Stimulated activated memory B cell treated with anti-CD40 and anti-IgM and Interleukin-4, amounts not matched to agents 10 μg/mL and 1 μg/mL and 100 μg/mL, for 72 hours (primary cell): ENCODE measurements at regions not wholly inside any gene's neighbourhood (a gene's known extent, or its start where the extent isn't known, plus 50 kb on each side); places are given as distances from the start of the nearest gene placed in this dataset.

Experiments used
- ATAC-seq: fragments of 150-1000 bp; cut with Tn5 transposase; 2 replicates; pipeline ENCODE4 v1.10.0; 2021
- H3K27ac Mint-ChIP-seq: one replicate; pipeline ENCODE4 v1.8.0; 2022; ENCODE audit warnings: mild to moderate bottlenecking, mixed read lengths
- H3K27me3 Mint-ChIP-seq: one replicate; pipeline ENCODE4 v1.8.0; 2022; ENCODE audit warnings: mixed read lengths
- H3K36me3 Mint-ChIP-seq: one replicate; pipeline ENCODE4 v1.8.0; 2022; ENCODE audit warnings: mixed read lengths
- H3K4me1 Mint-ChIP-seq: one replicate; pipeline ENCODE4 v1.8.0; 2022; ENCODE audit warnings: mixed read lengths
- H3K4me3 Mint-ChIP-seq: one replicate; pipeline ENCODE4 v1.8.0; 2022; ENCODE audit warnings: mild to moderate bottlenecking, moderate library complexity, mixed read lengths
- H3K9me3 Mint-ChIP-seq: one replicate; pipeline ENCODE4 v1.8.0; 2022; ENCODE audit warnings: mixed read lengths

- Mint-ChIP-seq H3K4me1 (no peaks in the 10 kb centered on the region), H3K9me3 (no peaks in the 10 kb centered on the region), H3K4me3 (no peak overlapping the region), H3K27me3 (no peaks in the 10 kb centered on the region), H3K27ac (no peak overlapping the region), H3K36me3 (no peaks in the 10 kb centered on the region)
- no peak for ATAC-seq
Measured at GRCh38 chr15:37783290-37783689, 151.2 kb upstream of the TMCO5A start.

DNA sequence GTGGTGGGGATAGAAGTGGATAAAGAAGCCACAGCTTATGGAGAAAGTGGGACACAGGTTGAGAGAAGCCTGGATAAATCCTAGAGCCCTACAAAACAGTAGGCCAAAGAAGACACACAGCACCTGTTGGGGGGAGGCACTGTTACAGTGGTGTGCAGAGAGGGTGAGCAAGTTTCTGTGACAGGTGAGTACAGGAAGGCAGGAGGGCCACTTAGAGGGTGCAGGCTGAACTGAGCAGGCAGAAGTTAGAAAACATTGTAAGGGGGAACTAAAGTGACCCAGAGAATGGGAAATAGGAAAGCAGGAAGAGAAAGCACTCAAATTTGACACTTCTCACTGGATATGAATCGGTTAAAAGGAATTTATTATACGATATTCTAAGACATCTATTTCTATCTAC lies 146.1 kb upstream of the TMCO5A start:
- H3K9me3 Mint-ChIP-seq, result no peaks in the 10 kb centered on the region
- no peak for ATAC-seq
- H3K4me3 Mint-ChIP-seq, result no peak overlapping the region
- H3K4me1 Mint-ChIP-seq, result no peaks in the 10 kb centered on the region
- no peaks in the 10 kb centered on the region for H3K36me3 Mint-ChIP-seq
- H3K27me3 Mint-ChIP-seq, result no peaks in the 10 kb centered on the region
- no peak overlapping the region for H3K27ac Mint-ChIP-seq

DNA sequence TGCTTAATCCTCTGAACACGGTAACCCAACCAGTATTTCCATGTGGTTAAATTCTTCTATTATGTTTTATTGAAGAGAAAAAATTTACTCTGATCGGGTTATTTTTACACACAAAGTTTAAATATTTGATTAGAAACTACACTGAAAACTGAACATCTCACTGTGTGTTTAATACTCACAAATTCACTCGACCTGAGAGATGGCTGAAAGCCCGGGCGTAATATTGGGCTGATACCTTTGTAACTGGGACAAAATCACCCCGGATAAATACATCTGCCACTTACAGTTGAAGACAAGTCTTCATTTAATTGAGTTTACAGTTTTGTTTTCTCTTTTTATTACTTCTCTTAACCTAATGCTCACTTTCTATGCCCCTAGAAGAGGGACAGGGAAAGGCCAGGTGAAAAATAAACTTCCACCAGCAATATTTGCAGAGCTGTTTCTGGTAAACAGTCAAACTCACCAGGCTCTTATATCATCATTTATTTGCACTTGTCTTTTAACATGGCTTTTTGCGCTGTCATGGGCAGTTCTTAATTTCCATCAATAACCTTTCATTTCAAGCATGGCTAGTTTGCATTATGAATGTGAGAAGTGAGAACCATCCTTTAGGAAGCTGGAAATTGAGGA lies 145.6 kb upstream of the TMCO5A start:
- no peak for ATAC-seq
- Mint-ChIP-seq H3K36me3 (no peaks in the 10 kb centered on the region), H3K4me1 (no peaks in the 10 kb centered on the region), H3K27me3 (no peaks in the 10 kb centered on the region), H3K9me3 (no peaks in the 10 kb centered on the region), H3K27ac (no peak overlapping the region), H3K4me3 (no peak overlapping the region)

DNA sequence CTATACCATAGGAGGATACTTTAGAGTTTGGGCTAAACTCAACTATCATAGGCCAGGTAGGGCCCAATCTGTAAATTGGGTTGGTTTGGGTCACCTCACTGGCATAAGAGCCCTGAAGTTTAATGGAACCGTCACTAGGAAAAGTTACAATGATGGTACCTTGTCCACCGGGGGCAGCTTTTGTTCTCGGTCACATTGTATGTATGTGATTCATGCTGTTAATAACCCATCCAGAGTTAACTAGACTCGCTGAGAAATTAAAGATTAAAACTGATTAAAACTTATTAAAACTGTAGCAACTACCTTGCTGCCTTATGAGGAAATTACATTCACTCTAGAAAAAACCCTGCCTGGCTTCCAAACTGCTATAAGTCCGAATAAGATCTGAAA lies 145.0 kb upstream of the TMCO5A start:
- no peak for ATAC-seq
- no peaks in the 10 kb centered on the region for H3K4me1 Mint-ChIP-seq
- no peaks in the 10 kb centered on the region for H3K27me3 Mint-ChIP-seq
- no peaks in the 10 kb centered on the region for H3K9me3 Mint-ChIP-seq
- no peaks in the 10 kb centered on the region for H3K36me3 Mint-ChIP-seq
- no peak overlapping the region for H3K27ac Mint-ChIP-seq
- no peak overlapping the region for H3K4me3 Mint-ChIP-seq

DNA sequence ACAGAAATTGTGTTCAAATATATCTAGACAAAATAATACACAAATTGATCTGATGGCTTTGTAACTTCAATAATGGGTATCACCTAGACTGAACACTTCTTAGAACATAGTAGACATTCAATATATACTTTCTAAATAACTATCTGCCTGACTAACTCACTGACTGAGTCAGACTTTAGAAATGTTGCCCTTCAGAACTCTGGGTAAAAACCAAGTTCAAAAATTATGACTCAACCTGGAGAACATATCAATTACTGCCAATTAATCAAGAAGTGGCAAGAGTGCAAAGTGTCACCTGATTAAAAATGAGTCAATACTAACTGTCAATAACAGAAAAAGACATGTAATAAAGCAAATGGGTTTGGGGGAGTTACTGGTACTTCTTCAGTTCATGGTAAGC lies 144.6 kb upstream of the TMCO5A start:
- no peaks in the 10 kb centered on the region for H3K9me3 Mint-ChIP-seq
- H3K27ac Mint-ChIP-seq, result no peak overlapping the region
- H3K4me1 Mint-ChIP-seq, result no peaks in the 10 kb centered on the region
- ATAC-seq, result no peak
- H3K27me3 Mint-ChIP-seq, result no peaks in the 10 kb centered on the region
- no peaks in the 10 kb centered on the region for H3K36me3 Mint-ChIP-seq
- no peak overlapping the region for H3K4me3 Mint-ChIP-seq

- H3K4me1 Mint-ChIP-seq, result no peaks in the 10 kb centered on the region
- H3K4me3 Mint-ChIP-seq, result no peak overlapping the region
- H3K27ac Mint-ChIP-seq, result no peak overlapping the region
- H3K9me3 Mint-ChIP-seq, result peaks cover 3% of the 10 kb centered on the region
- H3K27me3 Mint-ChIP-seq, result no peaks in the 10 kb centered on the region
- H3K36me3 Mint-ChIP-seq, result no peaks in the 10 kb centered on the region
- ATAC-seq, result no peak
Measured at GRCh38 chr15:37791693-37792092, 142.7 kb upstream of the TMCO5A start.

DNA sequence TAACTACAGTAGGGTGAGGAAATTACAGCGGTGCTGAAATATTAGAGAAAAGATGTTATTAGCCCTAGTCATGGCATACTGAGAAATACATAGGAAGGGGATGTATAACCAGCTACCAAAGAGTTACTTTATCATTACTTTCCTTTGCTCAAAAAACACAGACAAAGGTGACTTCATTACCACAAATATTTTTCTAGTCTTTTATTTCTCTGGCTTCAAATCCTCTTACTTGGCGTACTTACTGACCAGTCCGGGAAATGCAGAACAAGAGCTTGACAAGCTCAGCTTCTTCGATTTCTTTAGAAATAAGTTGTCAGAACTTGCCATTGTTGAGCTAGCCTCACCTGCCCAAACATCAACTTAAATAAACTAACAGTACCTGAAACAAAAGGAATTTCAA lies 142.1 kb upstream of the TMCO5A start:
- Mint-ChIP-seq H3K4me1 (no peaks in the 10 kb centered on the region), H3K9me3 (peaks cover 3% of the 10 kb centered on the region), H3K27me3 (no peaks in the 10 kb centered on the region), H3K27ac (no peak overlapping the region), H3K36me3 (no peaks in the 10 kb centered on the region), H3K4me3 (no peak overlapping the region)
- no peak for ATAC-seq

GRCh38 chr15:37793851-37794250 lies 140.6 kb upstream of the TMCO5A start:
- H3K4me3 Mint-ChIP-seq, result no peak overlapping the region
- H3K9me3 Mint-ChIP-seq, result peaks cover 7% of the 10 kb centered on the region
- H3K4me1 Mint-ChIP-seq, result no peaks in the 10 kb centered on the region
- H3K27ac Mint-ChIP-seq, result no peak overlapping the region
- no peak for ATAC-seq
- H3K36me3 Mint-ChIP-seq, result no peaks in the 10 kb centered on the region
- H3K27me3 Mint-ChIP-seq, result no peaks in the 10 kb centered on the region

GRCh38 chr15:37794947-37795346 lies 139.5 kb upstream of the TMCO5A start:
- H3K27me3 Mint-ChIP-seq, result no peaks in the 10 kb centered on the region
- H3K36me3 Mint-ChIP-seq, result no peaks in the 10 kb centered on the region
- H3K9me3 Mint-ChIP-seq, result peaks cover 7% of the 10 kb centered on the region
- H3K4me1 Mint-ChIP-seq, result no peaks in the 10 kb centered on the region
- ATAC-seq, result no peak
- H3K27ac Mint-ChIP-seq, result no peak overlapping the region
- H3K4me3 Mint-ChIP-seq, result no peak overlapping the region

GRCh38 chr15:37801529-37801928 lies 132.9 kb upstream of the TMCO5A start:
- peaks cover 9% of the 10 kb centered on the region for H3K27me3 Mint-ChIP-seq
- no peak for ATAC-seq
- H3K4me3 Mint-ChIP-seq, result no peak overlapping the region
- H3K36me3 Mint-ChIP-seq, result no peaks in the 10 kb centered on the region
- no peak overlapping the region for H3K27ac Mint-ChIP-seq
- H3K4me1 Mint-ChIP-seq, result no peaks in the 10 kb centered on the region
- H3K9me3 Mint-ChIP-seq, result peaks cover 4% of the 10 kb centered on the region

GRCh38 chr15:37806808-37807207 lies 127.6 kb upstream of the TMCO5A start:
- H3K27ac Mint-ChIP-seq, result no peak overlapping the region
- no peak for ATAC-seq
- no peaks in the 10 kb centered on the region for H3K4me1 Mint-ChIP-seq
- H3K4me3 Mint-ChIP-seq, result no peak overlapping the region
- H3K27me3 Mint-ChIP-seq, result peaks cover 7% of the 10 kb centered on the region
- H3K36me3 Mint-ChIP-seq, result no peaks in the 10 kb centered on the region
- H3K9me3 Mint-ChIP-seq, result peaks cover 3% of the 10 kb centered on the region

DNA sequence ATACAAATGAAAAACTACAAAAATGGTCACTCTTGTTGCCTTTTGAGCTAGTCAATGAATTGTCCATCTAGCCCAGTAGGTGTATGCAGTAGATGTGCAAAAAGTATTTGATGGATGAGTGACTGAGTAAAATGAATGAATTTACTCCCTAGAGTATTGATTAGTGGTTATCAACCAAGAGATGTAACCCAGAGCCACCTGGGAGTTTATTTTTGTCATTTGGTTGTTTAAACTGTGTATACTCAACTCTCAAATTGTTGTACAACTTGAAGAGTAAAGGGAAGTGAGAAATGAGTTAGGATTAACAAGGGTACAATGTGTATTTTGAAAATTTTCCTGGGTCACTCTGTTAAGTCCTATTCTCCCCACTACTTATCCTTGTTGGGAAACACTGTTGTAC lies 124.1 kb upstream of the TMCO5A start:
- no peaks in the 10 kb centered on the region for H3K36me3 Mint-ChIP-seq
- H3K27me3 Mint-ChIP-seq, result peaks cover 8% of the 10 kb centered on the region
- H3K4me3 Mint-ChIP-seq, result no peak overlapping the region
- no peak for ATAC-seq
- H3K9me3 Mint-ChIP-seq, result peaks cover 3% of the 10 kb centered on the region
- no peaks in the 10 kb centered on the region for H3K4me1 Mint-ChIP-seq
- H3K27ac Mint-ChIP-seq, result no peak overlapping the region

- no peak overlapping the region for H3K27ac Mint-ChIP-seq
- no peak overlapping the region for H3K4me3 Mint-ChIP-seq
- H3K4me1 Mint-ChIP-seq, result no peaks in the 10 kb centered on the region
- no peaks in the 10 kb centered on the region for H3K36me3 Mint-ChIP-seq
- H3K9me3 Mint-ChIP-seq, result peaks cover 3% of the 10 kb centered on the region
- H3K27me3 Mint-ChIP-seq, result peaks cover 8% of the 10 kb centered on the region
- ATAC-seq, result no peak
Measured at GRCh38 chr15:37813306-37813705, 121.1 kb upstream of the TMCO5A start.

- Mint-ChIP-seq H3K9me3 (no peaks in the 10 kb centered on the region), H3K27ac (no peak overlapping the region), H3K27me3 (peaks cover 8% of the 10 kb centered on the region), H3K4me3 (no peak overlapping the region), H3K36me3 (no peaks in the 10 kb centered on the region), H3K4me1 (no peaks in the 10 kb centered on the region)
- no peak for ATAC-seq
Measured at GRCh38 chr15:37814847-37815515, 119.5 kb upstream of the TMCO5A start.

GRCh38 chr15:37818152-37818677 lies 116.2 kb upstream of the TMCO5A start:
- H3K27me3 Mint-ChIP-seq, result peaks cover 8% of the 10 kb centered on the region
- ATAC-seq, result no peak
- no peak overlapping the region for H3K27ac Mint-ChIP-seq
- H3K9me3 Mint-ChIP-seq, result no peaks in the 10 kb centered on the region
- H3K4me1 Mint-ChIP-seq, result no peaks in the 10 kb centered on the region
- H3K36me3 Mint-ChIP-seq, result no peaks in the 10 kb centered on the region
- no peak overlapping the region for H3K4me3 Mint-ChIP-seq

DNA sequence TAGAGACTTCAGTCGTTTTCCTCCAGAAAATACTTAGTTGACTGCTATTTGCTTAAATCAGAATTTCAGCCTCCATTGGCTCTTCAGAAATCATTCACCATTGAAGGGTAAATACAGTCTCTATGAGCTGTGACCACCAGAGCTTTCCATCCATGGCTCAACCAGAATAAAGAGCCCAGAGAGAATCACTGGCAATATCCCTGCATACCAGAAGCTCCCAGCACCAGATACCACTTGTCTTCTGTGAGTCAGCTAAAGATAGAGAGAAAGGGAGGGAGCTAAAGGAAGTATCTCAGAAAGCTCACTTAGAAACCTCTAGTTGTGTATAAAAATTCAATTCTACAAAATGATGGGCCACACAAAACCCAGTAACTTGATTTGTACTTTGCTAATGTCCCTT lies 115.2 kb upstream of the TMCO5A start:
- Mint-ChIP-seq H3K4me3 (no peak overlapping the region), H3K36me3 (no peaks in the 10 kb centered on the region), H3K27ac (no peak overlapping the region), H3K4me1 (no peaks in the 10 kb centered on the region), H3K9me3 (no peaks in the 10 kb centered on the region), H3K27me3 (peaks cover under 1% of the 10 kb centered on the region)
- no peak for ATAC-seq
